ENCODE measurements at regions not wholly inside any gene's neighbourhood (a gene's known extent, or its start where the extent isn't known, plus 50 kb on each side); places are given as distances from the start of the nearest gene placed in this dataset.
"Not testable (repeated sequence)": the region's sequence is repeated elsewhere in the genome, so short reads cannot be mapped to it uniquely, and the experiment has no call there.

GRCh38 chr1:243962541-243962940 is 88.5 kb upstream of the ZBTB18 start:
- no peak overlapping the region for H3K4me3 Mint-ChIP-seq
- ATAC-seq (ENCODE audit: low read depth in 2 of 2) (no peak), DNase-seq (no peak)
- H3K27ac Mint-ChIP-seq, result no peak overlapping the region
- no peaks in the 10 kb centered on the region for H3K4me1 Mint-ChIP-seq
- H3K27me3 Mint-ChIP-seq, result peaks cover 12 to 25% (median 15%) of the 10 kb centered on the region in 3 donors
- no peaks in the 10 kb centered on the region for H3K36me3 Mint-ChIP-seq
- no peaks in the 10 kb centered on the region for H3K9me3 Mint-ChIP-seq

GRCh38 chr1:243959998-243960397 is 91.1 kb upstream of the ZBTB18 start:
- H3K36me3 Mint-ChIP-seq, result no peaks in the 10 kb centered on the region
- no peak overlapping the region for H3K4me3 Mint-ChIP-seq
- no peaks in the 10 kb centered on the region for H3K9me3 Mint-ChIP-seq
- no peak for ATAC-seq (ENCODE audit: low read depth in 2 of 2)
- peaks cover 15 to 28% (median 24%) of the 10 kb centered on the region in 3 donors for H3K27me3 Mint-ChIP-seq
- DNase-seq, result no peak
- no peaks in the 10 kb centered on the region for H3K4me1 Mint-ChIP-seq
- H3K27ac Mint-ChIP-seq, result no peak overlapping the region

GRCh38 chr1:243957141-243957540 is 93.9 kb upstream of the ZBTB18 start:
- no peak for ATAC-seq (ENCODE audit: low read depth in 2 of 2)
- Mint-ChIP-seq H3K4me1 (no peaks in the 10 kb centered on the region), H3K27ac (no peak overlapping the region), H3K9me3 (no peaks in the 10 kb centered on the region), H3K27me3 (peaks cover 22 to 41% (median 33%) of the 10 kb centered on the region in 3 donors), H3K4me3 (no peak overlapping the region), H3K36me3 (no peaks in the 10 kb centered on the region)
- DNase-seq, result no peak

- DNase-seq (no peak), ATAC-seq (ENCODE audit: low read depth in 2 of 2) (no peak)
- H3K4me3 Mint-ChIP-seq, result no peak overlapping the region
- no peaks in the 10 kb centered on the region for H3K4me1 Mint-ChIP-seq
- no peaks in the 10 kb centered on the region for H3K9me3 Mint-ChIP-seq
- peaks cover 22 to 44% (median 39%) of the 10 kb centered on the region in 3 donors for H3K27me3 Mint-ChIP-seq
- H3K36me3 Mint-ChIP-seq, result no peaks in the 10 kb centered on the region
- H3K27ac Mint-ChIP-seq, result no peak overlapping the region
These were observed 94.6 kb upstream of the ZBTB18 start for GRCh38 chr1:243956450-243956849.

GRCh38 chr1:243951207-243951606 is 99.9 kb upstream of the ZBTB18 start:
- not testable (repeated sequence) for H3K27ac Mint-ChIP-seq; ATAC-seq (ENCODE audit: low read depth in 2 of 2); H3K4me1 Mint-ChIP-seq; DNase-seq; H3K9me3 Mint-ChIP-seq; H3K36me3 Mint-ChIP-seq; H3K4me3 Mint-ChIP-seq
- peaks cover 10 to 26% (median 11%) of the 10 kb centered on the region in 3 donors for H3K27me3 Mint-ChIP-seq

- ATAC-seq (ENCODE audit: low read depth in 2 of 2) (no peak), DNase-seq (no peak)
- Mint-ChIP-seq H3K9me3 (no peaks in the 10 kb centered on the region), H3K36me3 (no peaks in the 10 kb centered on the region), H3K4me1 (no peaks in the 10 kb centered on the region), H3K27me3 (peaks cover 12 to 20% (median 15%) of the 10 kb centered on the region in 3 donors), H3K4me3 (no peak overlapping the region), H3K27ac (no peak overlapping the region)
These were observed 100.1 kb upstream of the AKT3 start for GRCh38 chr1:243950166-243950565.

- H3K27ac Mint-ChIP-seq, result no peak overlapping the region
- peak; percentile 52 to 67 for ATAC-seq (ENCODE audit: low read depth in 2 of 2)
- no peaks in the 10 kb centered on the region for H3K9me3 Mint-ChIP-seq
- H3K27me3 Mint-ChIP-seq, result peaks cover 2 to 25% (median 4%) of the 10 kb centered on the region in 3 donors
- no peaks in the 10 kb centered on the region for H3K36me3 Mint-ChIP-seq
- peak; percentile 13 for DNase-seq
- H3K4me1 Mint-ChIP-seq, result no peaks in the 10 kb centered on the region
- no peak overlapping the region for H3K4me3 Mint-ChIP-seq
These were observed 96.9 kb upstream of the AKT3 start for GRCh38 chr1:243946946-243947345.

- no peaks in the 10 kb centered on the region for H3K36me3 Mint-ChIP-seq
- peaks cover 7 to 28% (median 8%) of the 10 kb centered on the region in 3 donors for H3K27me3 Mint-ChIP-seq
- no peaks in the 10 kb centered on the region for H3K9me3 Mint-ChIP-seq
- no peak for DNase-seq
- H3K4me3 Mint-ChIP-seq, result no peak overlapping the region
- ATAC-seq (ENCODE audit: low read depth in 2 of 2), result no peak
- H3K27ac Mint-ChIP-seq, result no peak overlapping the region
- H3K4me1 Mint-ChIP-seq, result no peaks in the 10 kb centered on the region
These were observed 96.2 kb upstream of the AKT3 start for GRCh38 chr1:243946253-243946652.

- Mint-ChIP-seq H3K36me3 (no peaks in the 10 kb centered on the region), H3K4me3 (no peak overlapping the region), H3K9me3 (no peaks in the 10 kb centered on the region), H3K4me1 (no peaks in the 10 kb centered on the region), H3K27me3 (peaks cover 8 to 33% (median 13%) of the 10 kb centered on the region in 3 donors), H3K27ac (no peak overlapping the region)
- DNase-seq, result no peak
- ATAC-seq (ENCODE audit: low read depth in 2 of 2), result no peak
These were observed 95.7 kb upstream of the AKT3 start for GRCh38 chr1:243945727-243946126.

- Mint-ChIP-seq H3K36me3 (no peaks in the 10 kb centered on the region), H3K27ac (no peak overlapping the region), H3K9me3 (no peaks in the 10 kb centered on the region), H3K4me1 (no peaks in the 10 kb centered on the region), H3K4me3 (no peak overlapping the region), H3K27me3 (peaks cover 16 to 44% (median 17%) of the 10 kb centered on the region in 3 donors)
- no peak for DNase-seq
- ATAC-seq (ENCODE audit: low read depth in 2 of 2), result no peak
These were observed 94.6 kb upstream of the AKT3 start for GRCh38 chr1:243944429-243945160.

GRCh38 chr1:243943671-243944428 is 93.8 kb upstream of the AKT3 start:
- no peaks in the 10 kb centered on the region for H3K36me3 Mint-ChIP-seq
- H3K4me3 Mint-ChIP-seq, result no peak overlapping the region
- H3K4me1 Mint-ChIP-seq, result no peaks in the 10 kb centered on the region
- peaks cover 22 to 52% (median 23%) of the 10 kb centered on the region in 3 donors for H3K27me3 Mint-ChIP-seq
- H3K27ac Mint-ChIP-seq, result no peak overlapping the region
- ATAC-seq (ENCODE audit: low read depth in 2 of 2) (no peak), DNase-seq (no peak)
- H3K9me3 Mint-ChIP-seq, result no peaks in the 10 kb centered on the region

- ATAC-seq (ENCODE audit: low read depth in 2 of 2) (no peak), DNase-seq (no peak)
- peaks cover 23 to 53% (median 29%) of the 10 kb centered on the region in 3 donors for H3K27me3 Mint-ChIP-seq
- H3K36me3 Mint-ChIP-seq, result no peaks in the 10 kb centered on the region
- H3K4me3 Mint-ChIP-seq, result no peak overlapping the region
- no peaks in the 10 kb centered on the region for H3K4me1 Mint-ChIP-seq
- no peaks in the 10 kb centered on the region for H3K9me3 Mint-ChIP-seq
- peak overlapping the region in 2 of 6 donors; percentile 4 to 63 for H3K27ac Mint-ChIP-seq
These were observed 92.4 kb upstream of the AKT3 start for GRCh38 chr1:243942196-243943150.

- DNase-seq, result no peak
- no peaks in the 10 kb centered on the region for H3K4me1 Mint-ChIP-seq
- H3K27ac Mint-ChIP-seq, result no peak overlapping the region
- H3K4me3 Mint-ChIP-seq, result no peak overlapping the region
- H3K9me3 Mint-ChIP-seq, result peaks cover 0 to 2% (median 1%) of the 10 kb centered on the region in 7 donors
- peaks cover 34 to 66% (median 43%) of the 10 kb centered on the region in 3 donors for H3K27me3 Mint-ChIP-seq
- no peak for ATAC-seq (ENCODE audit: low read depth in 2 of 2)
- H3K36me3 Mint-ChIP-seq, result peaks cover under 1 to 1% of the 10 kb centered on the region in 2 donors
These were observed 90.4 kb upstream of the AKT3 start for GRCh38 chr1:243940451-243940850.
